GM23338 (cell line): ENCODE measurements at regions not wholly inside any gene's neighbourhood (a gene's known extent, or its start where the extent isn't known, plus 50 kb on each side); places are given as distances from the start of the nearest gene placed in this dataset.

ENCODE experiments used
- ATAC-seq: fragments of 200-7000 bp; cut with Tn5 transposase; 3 replicates; pipeline ENCODE4 v1.9.1; 2020
- DNase-seq: peaks from one replicate; pipeline ENCODE4 v3.0.0-alpha.2; 2015; ENCODE audit warnings: low spot score
- H2AFZ ChIP-seq: fragments of 200-600 bp; sonication (generic); 2 replicates; pipeline ENCODE4 v1.8.0; 2016; ENCODE audit warnings: antibody characterized with exemption, mild to moderate bottlenecking, moderate library complexity
- H3F3A ChIP-seq: fragments of 200-600 bp; sonication (generic); replicated peaks from 2 replicates; pipeline ENCODE4 v1.8.0; 2017; ENCODE audit warnings: antibody characterized with exemption, mixed run types, low read depth
- H3K27ac ChIP-seq: fragments of 200-600 bp; sonication (generic); 2 replicates; pipeline ENCODE4 v1.6.1; 2016; ENCODE audit warnings: low read depth
- H3K27me3 ChIP-seq: fragments of 200-600 bp; sonication (generic); 2 replicates; pipeline ENCODE4 v1.8.0; 2016; ENCODE audit warnings: mild to moderate bottlenecking, mixed run types, moderate library complexity; ENCODE audit not compliant: insufficient read depth
- H3K36me3 ChIP-seq: fragments of 200-600 bp; sonication (generic); 2 replicates; pipeline ENCODE4 v1.8.0; 2016; ENCODE audit warnings: mild to moderate bottlenecking; ENCODE audit not compliant: insufficient read depth
- H3K4me1 ChIP-seq: fragments of 200-600 bp; sonication (generic); 2 replicates; pipeline ENCODE4 v1.8.0; 2016; ENCODE audit warnings: mild to moderate bottlenecking, moderate library complexity; ENCODE audit not compliant: insufficient read depth
- H3K4me2 ChIP-seq: fragments of 200-600 bp; sonication (generic); 2 replicates; pipeline ENCODE4 v1.7.1; 2017; ENCODE audit warnings: mixed run types
- H3K4me3 ChIP-seq: fragments of 200-600 bp; sonication (generic); 2 replicates; pipeline ENCODE4 v1.6.1; 2016; ENCODE audit warnings: mixed run types
- H3K79me2 ChIP-seq: fragments of 200-600 bp; sonication (generic); replicated peaks from 2 replicates; pipeline ENCODE4 v1.8.0; 2017; ENCODE audit warnings: mild to moderate bottlenecking; ENCODE audit not compliant: insufficient read depth
- H3K9me2 ChIP-seq: fragments of 200-600 bp; sonication (generic); 2 replicates; pipeline ENCODE4 v1.8.0; 2017; ENCODE audit not compliant: insufficient read depth
- H4K20me1 ChIP-seq: fragments of 200-600 bp; sonication (generic); replicated peaks from 2 replicates; pipeline ENCODE4 v1.8.0; 2017; ENCODE audit warnings: mild to moderate bottlenecking; ENCODE audit not compliant: insufficient read depth
- H3K27ac Mint-ChIP-seq: 2 replicates; pipeline ENCODE4 v1.8.0; 2020; ENCODE audit warnings: inconsistent platforms, mild to moderate bottlenecking, moderate library complexity, mixed read lengths
- H3K27me3 Mint-ChIP-seq: 3 replicates; pipeline ENCODE4 v1.8.0; 2022; ENCODE audit warnings: low read depth, mild to moderate bottlenecking, moderate library complexity, mixed read lengths, inconsistent platforms; ENCODE audit not compliant: insufficient read depth, poor library complexity
- H3K36me3 Mint-ChIP-seq: 3 replicates; pipeline ENCODE4 v1.8.0; 2021; ENCODE audit warnings: low read depth, mild to moderate bottlenecking, inconsistent platforms, moderate library complexity, mixed read lengths
- H3K4me1 Mint-ChIP-seq: 3 replicates; pipeline ENCODE4 v1.8.0; 2020; ENCODE audit warnings: mild to moderate bottlenecking, inconsistent platforms, mixed read lengths
- H3K4me3 Mint-ChIP-seq: 3 replicates; pipeline ENCODE4 v1.8.0; 2021; ENCODE audit warnings: moderate library complexity, mild to moderate bottlenecking, inconsistent platforms, mixed read lengths
- H3K9me3 Mint-ChIP-seq: 3 replicates; pipeline ENCODE4 v1.8.0; 2020; ENCODE audit warnings: moderate library complexity, mild to moderate bottlenecking, inconsistent platforms, mixed read lengths
- EZH2 ChIP-seq: fragments of 200-600 bp; sonication (generic); IDR thresholded peaks from one replicate; pipeline ENCODE4 v1.8.0; 2017; ENCODE audit warnings: antibody characterized with exemption, mild to moderate bottlenecking, low read depth; ENCODE audit not compliant: unreplicated experiment
- POLR2AphosphoS5 ChIP-seq: IDR thresholded peaks from 2 replicates; pipeline ENCODE4 v1.6.1; 2016; ENCODE audit warnings: antibody characterized with exemption, low read depth
- ZNF331 ChIP-seq: fragments of 250-450 bp; sonication (Bioruptor Pico); IDR thresholded peaks from 2 replicates; pipeline ENCODE4 v1.5.0; 2020; ENCODE audit warnings: low read depth, mild to moderate bottlenecking, moderate library complexity
- TF ChIP-seq, protein P1 (sequence below): fragments of 250-450 bp; sonication (Bioruptor Pico); IDR thresholded peaks from 2 replicates; pipeline ENCODE4 v1.5.0; 2020; ENCODE audit warnings: mild to moderate bottlenecking, moderate library complexity
- TF ChIP-seq, protein P2 (sequence below): IDR thresholded peaks from one replicate; pipeline ENCODE4 v1.6.1; 2018; ENCODE audit warnings: antibody characterized with exemption; ENCODE audit not compliant: unreplicated experiment

DNA sequence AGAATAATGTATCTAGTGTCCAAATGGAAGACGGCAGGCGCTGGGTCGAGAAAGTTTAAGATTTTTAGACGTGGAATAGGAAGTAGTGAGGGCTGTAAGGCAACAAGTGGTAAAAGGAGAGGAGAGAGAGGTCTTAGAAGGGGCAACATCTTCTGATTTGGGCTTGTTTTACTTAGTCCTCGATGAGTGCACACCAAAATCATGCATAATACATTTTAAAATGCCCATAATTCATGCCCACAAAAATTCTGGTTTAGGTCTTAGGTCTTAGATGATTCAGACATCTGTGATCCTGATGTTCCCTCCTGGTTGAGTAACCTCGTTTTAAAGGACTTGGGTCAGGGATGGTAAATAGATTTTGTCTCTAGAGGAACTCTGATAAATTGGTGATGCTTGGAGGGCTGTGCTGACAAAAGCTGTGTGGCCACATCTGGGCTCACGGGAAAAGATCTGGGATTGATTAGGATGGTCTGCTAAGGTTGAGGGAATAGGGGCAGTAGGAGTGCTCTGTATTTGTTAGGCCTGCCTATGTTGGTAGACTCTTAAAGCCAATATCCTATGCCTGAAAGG, 476.3 kb downstream of the CCDC171 start:
- peaks cover 4% of the 10 kb centered on the region for H3K9me3 Mint-ChIP-seq
- no peak for ATAC-seq
- H3K4me2 ChIP-seq = no peak overlapping the region
- no peak overlapping the region for H2AFZ ChIP-seq
- no peaks in the 10 kb centered on the region; the same call in 1 of the 2 replicates for H3K4me1 ChIP-seq
- H3K27ac ChIP-seq = no peak overlapping the region
- H3K36me3 ChIP-seq = no peaks in the 10 kb centered on the region; the same call in 1 of the 2 replicates
- no peak overlapping the region for H3K4me3 ChIP-seq
- TF ChIP-seq POLR2AphosphoS5 = no peak
- TF ChIP-seq, protein P1, sequence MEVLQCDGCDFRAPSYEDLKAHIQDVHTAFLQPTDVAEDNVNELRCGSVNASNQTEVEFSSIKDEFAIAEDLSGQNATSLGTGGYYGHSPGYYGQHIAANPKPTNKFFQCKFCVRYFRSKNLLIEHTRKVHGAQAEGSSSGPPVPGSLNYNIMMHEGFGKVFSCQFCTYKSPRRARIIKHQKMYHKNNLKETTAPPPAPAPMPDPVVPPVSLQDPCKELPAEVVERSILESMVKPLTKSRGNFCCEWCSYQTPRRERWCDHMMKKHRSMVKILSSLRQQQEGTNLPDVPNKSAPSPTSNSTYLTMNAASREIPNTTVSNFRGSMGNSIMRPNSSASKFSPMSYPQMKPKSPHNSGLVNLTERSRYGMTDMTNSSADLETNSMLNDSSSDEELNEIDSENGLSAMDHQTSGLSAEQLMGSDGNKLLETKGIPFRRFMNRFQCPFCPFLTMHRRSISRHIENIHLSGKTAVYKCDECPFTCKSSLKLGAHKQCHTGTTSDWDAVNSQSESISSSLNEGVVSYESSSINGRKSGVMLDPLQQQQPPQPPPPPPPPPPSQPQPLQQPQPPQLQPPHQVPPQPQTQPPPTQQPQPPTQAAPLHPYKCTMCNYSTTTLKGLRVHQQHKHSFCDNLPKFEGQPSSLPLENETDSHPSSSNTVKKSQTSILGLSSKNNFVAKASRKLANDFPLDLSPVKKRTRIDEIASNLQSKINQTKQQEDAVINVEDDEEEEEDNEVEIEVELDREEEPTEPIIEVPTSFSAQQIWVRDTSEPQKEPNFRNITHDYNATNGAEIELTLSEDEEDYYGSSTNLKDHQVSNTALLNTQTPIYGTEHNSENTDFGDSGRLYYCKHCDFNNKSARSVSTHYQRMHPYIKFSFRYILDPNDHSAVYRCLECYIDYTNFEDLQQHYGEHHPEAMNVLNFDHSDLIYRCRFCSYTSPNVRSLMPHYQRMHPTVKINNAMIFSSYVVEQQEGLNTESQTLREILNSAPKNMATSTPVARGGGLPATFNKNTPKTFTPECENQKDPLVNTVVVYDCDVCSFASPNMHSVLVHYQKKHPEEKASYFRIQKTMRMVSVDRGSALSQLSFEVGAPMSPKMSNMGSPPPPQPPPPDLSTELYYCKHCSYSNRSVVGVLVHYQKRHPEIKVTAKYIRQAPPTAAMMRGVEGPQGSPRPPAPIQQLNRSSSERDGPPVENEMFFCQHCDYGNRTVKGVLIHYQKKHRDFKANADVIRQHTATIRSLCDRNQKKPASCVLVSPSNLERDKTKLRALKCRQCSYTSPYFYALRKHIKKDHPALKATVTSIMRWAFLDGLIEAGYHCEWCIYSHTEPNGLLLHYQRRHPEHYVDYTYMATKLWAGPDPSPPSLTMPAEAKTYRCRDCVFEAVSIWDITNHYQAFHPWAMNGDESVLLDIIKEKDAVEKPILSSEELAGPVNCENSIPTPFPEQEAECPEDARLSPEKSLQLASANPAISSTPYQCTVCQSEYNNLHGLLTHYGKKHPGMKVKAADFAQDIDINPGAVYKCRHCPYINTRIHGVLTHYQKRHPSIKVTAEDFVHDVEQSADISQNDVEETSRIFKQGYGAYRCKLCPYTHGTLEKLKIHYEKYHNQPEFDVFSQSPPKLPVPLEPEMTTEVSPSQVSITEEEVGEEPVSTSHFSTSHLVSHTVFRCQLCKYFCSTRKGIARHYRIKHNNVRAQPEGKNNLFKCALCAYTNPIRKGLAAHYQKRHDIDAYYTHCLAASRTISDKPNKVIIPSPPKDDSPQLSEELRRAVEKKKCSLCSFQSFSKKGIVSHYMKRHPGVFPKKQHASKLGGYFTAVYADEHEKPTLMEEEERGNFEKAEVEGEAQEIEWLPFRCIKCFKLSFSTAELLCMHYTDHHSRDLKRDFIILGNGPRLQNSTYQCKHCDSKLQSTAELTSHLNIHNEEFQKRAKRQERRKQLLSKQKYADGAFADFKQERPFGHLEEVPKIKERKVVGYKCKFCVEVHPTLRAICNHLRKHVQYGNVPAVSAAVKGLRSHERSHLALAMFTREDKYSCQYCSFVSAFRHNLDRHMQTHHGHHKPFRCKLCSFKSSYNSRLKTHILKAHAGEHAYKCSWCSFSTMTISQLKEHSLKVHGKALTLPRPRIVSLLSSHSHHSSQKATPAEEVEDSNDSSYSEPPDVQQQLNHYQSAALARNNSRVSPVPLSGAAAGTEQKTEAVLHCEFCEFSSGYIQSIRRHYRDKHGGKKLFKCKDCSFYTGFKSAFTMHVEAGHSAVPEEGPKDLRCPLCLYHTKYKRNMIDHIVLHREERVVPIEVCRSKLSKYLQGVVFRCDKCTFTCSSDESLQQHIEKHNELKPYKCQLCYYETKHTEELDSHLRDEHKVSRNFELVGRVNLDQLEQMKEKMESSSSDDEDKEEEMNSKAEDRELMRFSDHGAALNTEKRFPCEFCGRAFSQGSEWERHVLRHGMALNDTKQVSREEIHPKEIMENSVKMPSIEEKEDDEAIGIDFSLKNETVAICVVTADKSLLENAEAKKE (CRISPR knock-in tag) = no peak
- TF ChIP-seq EZH2 = no peak
- no peak for TF ChIP-seq ZNF331
- H3K9me2 ChIP-seq = peaks cover 16% of the 10 kb centered on the region; the same call in 1 of the 2 replicates
- H3K27me3 ChIP-seq = no peaks in the 10 kb centered on the region
- no peak overlapping the region for H3K27ac Mint-ChIP-seq
- H3K79me2 ChIP-seq = no peaks in the 10 kb centered on the region
- H4K20me1 ChIP-seq = no peaks in the 10 kb centered on the region
- no peaks in the 10 kb centered on the region for H3K27me3 Mint-ChIP-seq
- no peak overlapping the region for H3K4me3 Mint-ChIP-seq
- peaks cover 14% of the 10 kb centered on the region for H3K4me1 Mint-ChIP-seq
- DNase-seq = no peak
- H3F3A ChIP-seq = no peaks in the 10 kb centered on the region
- H3K36me3 Mint-ChIP-seq = no peaks in the 10 kb centered on the region

DNA sequence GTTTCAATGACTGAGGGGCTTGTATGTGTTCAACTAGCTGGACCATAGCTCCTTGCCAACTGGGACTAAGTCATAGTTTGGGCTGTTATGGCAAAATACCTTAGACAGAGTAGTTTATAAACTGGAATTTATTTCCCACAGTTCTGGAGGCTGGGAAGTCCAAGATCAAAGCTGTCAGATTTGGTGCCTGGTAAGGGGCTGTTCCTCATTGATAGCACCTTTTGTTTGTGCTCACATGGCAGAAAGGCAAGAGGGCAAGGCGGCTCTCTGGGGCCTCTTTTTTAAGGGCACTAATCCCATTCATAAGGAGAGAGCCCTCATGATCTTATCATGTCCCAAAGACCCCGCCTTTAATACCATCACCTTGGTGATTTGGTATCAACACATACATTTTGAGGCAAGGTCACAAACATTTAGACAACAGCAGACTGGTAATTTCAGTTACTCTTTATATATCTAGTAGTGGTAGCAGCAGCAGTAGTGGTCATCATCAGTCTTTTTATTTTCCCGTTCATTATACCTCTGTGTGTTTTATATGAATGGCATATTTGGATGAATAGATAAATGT, 477.0 kb downstream of the CCDC171 start:
- Histone ChIP-seq H3K4me3 (no peak overlapping the region), H3K9me2 (peaks cover 8% of the 10 kb centered on the region; the same call in 1 of the 2 replicates), H3K36me3 (no peaks in the 10 kb centered on the region; the same call in 1 of the 2 replicates), H4K20me1 (no peaks in the 10 kb centered on the region), H3K4me1 (no peaks in the 10 kb centered on the region; the same call in 1 of the 2 replicates), H2AFZ (no peak overlapping the region), H3K27ac (no peak overlapping the region), H3K4me2 (no peak overlapping the region), H3F3A (no peaks in the 10 kb centered on the region), H3K79me2 (no peaks in the 10 kb centered on the region), H3K27me3 (no peaks in the 10 kb centered on the region)
- TF ChIP-seq, protein P2, sequence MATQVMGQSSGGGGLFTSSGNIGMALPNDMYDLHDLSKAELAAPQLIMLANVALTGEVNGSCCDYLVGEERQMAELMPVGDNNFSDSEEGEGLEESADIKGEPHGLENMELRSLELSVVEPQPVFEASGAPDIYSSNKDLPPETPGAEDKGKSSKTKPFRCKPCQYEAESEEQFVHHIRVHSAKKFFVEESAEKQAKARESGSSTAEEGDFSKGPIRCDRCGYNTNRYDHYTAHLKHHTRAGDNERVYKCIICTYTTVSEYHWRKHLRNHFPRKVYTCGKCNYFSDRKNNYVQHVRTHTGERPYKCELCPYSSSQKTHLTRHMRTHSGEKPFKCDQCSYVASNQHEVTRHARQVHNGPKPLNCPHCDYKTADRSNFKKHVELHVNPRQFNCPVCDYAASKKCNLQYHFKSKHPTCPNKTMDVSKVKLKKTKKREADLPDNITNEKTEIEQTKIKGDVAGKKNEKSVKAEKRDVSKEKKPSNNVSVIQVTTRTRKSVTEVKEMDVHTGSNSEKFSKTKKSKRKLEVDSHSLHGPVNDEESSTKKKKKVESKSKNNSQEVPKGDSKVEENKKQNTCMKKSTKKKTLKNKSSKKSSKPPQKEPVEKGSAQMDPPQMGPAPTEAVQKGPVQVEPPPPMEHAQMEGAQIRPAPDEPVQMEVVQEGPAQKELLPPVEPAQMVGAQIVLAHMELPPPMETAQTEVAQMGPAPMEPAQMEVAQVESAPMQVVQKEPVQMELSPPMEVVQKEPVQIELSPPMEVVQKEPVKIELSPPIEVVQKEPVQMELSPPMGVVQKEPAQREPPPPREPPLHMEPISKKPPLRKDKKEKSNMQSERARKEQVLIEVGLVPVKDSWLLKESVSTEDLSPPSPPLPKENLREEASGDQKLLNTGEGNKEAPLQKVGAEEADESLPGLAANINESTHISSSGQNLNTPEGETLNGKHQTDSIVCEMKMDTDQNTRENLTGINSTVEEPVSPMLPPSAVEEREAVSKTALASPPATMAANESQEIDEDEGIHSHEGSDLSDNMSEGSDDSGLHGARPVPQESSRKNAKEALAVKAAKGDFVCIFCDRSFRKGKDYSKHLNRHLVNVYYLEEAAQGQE = no peak
- no peak for TF ChIP-seq EZH2
- no peaks in the 10 kb centered on the region for H3K36me3 Mint-ChIP-seq
- no peak for ATAC-seq
- peaks cover 14% of the 10 kb centered on the region for H3K4me1 Mint-ChIP-seq
- DNase-seq = no peak
- H3K27ac Mint-ChIP-seq = no peak overlapping the region
- H3K4me3 Mint-ChIP-seq = no peak overlapping the region
- H3K27me3 Mint-ChIP-seq = no peaks in the 10 kb centered on the region
- H3K9me3 Mint-ChIP-seq = peaks cover 4% of the 10 kb centered on the region
